Activated CD4-positive, CD25-positive, alpha-beta regulatory T cell treated with anti-CD3 and anti-CD28 coated beads, Interleukin-2, amount 50 U/mL, for 16 hours (primary cell): ENCODE measurements at regions not wholly inside any gene's neighbourhood (a gene's known extent, or its start where the extent isn't known, plus 50 kb on each side); places are given as distances from the start of the nearest gene placed in this dataset.
"Not testable (repeated sequence)": the region's sequence is repeated elsewhere in the genome, so short reads cannot be mapped to it uniquely, and the experiment has no call there.

Experiments
- DNase-seq: peaks from one replicate; pipeline ENCODE4 v3.0.0-alpha.2; 2020; ENCODE audit warnings: low read depth, low spot score

GRCh38 chr21:38112219-38112789, 144.5 kb upstream of the KCNJ15 start:
- no peak for DNase-seq

- DNase-seq: no peak
Measured at GRCh38 chr21:38114717-38115333, 142.0 kb upstream of the KCNJ15 start.

- no peak for DNase-seq
Measured at GRCh38 chr21:38115870-38116269, 140.9 kb upstream of the KCNJ15 start.

GRCh38 chr21:38119793-38120192, 137.0 kb upstream of the KCNJ15 start:
- DNase-seq: no peak

- not testable (repeated sequence) for DNase-seq
Measured at GRCh38 chr21:38120679-38120983, 136.2 kb upstream of the KCNJ15 start.

- DNase-seq: no peak
Measured at GRCh38 chr21:38120984-38121855, 135.6 kb upstream of the KCNJ15 start.

GRCh38 chr21:38121888-38122720, 134.7 kb upstream of the KCNJ15 start:
- DNase-seq: no peak

- no peak for DNase-seq
Measured at GRCh38 chr21:38123626-38124025, 133.2 kb upstream of the KCNJ15 start.

- DNase-seq: no peak
Measured at GRCh38 chr21:38126666-38127303, 130.0 kb upstream of the KCNJ15 start.

GRCh38 chr21:38129711-38130110, 127.1 kb upstream of the KCNJ15 start:
- DNase-seq: no peak

GRCh38 chr21:38133240-38133639, 123.6 kb upstream of the KCNJ15 start:
- no peak for DNase-seq

- no peak for DNase-seq
Measured at GRCh38 chr21:38134084-38134873, 122.5 kb upstream of the KCNJ15 start.

GRCh38 chr21:38136201-38136600, 120.6 kb upstream of the KCNJ15 start:
- DNase-seq: no peak

GRCh38 chr21:38139380-38140168, 117.2 kb upstream of the KCNJ15 start:
- no peak for DNase-seq

GRCh38 chr21:38140207-38140903, 116.4 kb upstream of the KCNJ15 start:
- DNase-seq: no peak

- DNase-seq: no peak
Measured at GRCh38 chr21:38142224-38142623, 114.6 kb upstream of the KCNJ15 start.

- DNase-seq: no peak
Measured at GRCh38 chr21:38144193-38144592, 112.6 kb upstream of the KCNJ15 start.

- no peak for DNase-seq
Measured at GRCh38 chr21:38145104-38145503, 111.7 kb upstream of the KCNJ15 start.

- DNase-seq: no peak
Measured at GRCh38 chr21:38147391-38147790, 109.4 kb upstream of the KCNJ15 start.
